ENCODE measurements at regions not wholly inside any gene's neighbourhood (a gene's known extent, or its start where the extent isn't known, plus 50 kb on each side); places are given as distances from the start of the nearest gene placed in this dataset.

DNA sequence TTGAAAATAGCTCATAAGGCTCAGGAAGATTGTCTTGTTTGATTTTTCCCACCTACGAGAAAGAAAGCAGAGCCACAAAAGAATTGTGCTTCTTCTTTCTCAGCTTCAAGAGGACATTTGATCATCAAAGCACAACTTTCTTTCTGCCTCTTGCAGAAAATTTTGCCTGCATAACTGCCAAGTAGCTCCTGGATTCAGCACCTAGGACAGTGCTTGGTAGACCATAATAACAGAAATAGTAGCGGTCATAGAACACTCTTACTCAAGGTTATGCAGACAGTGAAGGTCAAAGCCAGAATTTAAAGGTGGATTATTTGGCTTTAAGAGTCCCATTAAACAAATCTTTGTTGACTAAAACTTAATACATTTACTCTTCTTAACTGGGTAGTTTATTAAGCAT, 594.7 kb upstream of the CCNG1 start:
- TF ChIP-seq EZH2phosphoT487 (conservative IDR thresholded peaks at IDR 0.05; ENCODE audit: low read length) = no peak
- TF ChIP-seq, protein P1, sequence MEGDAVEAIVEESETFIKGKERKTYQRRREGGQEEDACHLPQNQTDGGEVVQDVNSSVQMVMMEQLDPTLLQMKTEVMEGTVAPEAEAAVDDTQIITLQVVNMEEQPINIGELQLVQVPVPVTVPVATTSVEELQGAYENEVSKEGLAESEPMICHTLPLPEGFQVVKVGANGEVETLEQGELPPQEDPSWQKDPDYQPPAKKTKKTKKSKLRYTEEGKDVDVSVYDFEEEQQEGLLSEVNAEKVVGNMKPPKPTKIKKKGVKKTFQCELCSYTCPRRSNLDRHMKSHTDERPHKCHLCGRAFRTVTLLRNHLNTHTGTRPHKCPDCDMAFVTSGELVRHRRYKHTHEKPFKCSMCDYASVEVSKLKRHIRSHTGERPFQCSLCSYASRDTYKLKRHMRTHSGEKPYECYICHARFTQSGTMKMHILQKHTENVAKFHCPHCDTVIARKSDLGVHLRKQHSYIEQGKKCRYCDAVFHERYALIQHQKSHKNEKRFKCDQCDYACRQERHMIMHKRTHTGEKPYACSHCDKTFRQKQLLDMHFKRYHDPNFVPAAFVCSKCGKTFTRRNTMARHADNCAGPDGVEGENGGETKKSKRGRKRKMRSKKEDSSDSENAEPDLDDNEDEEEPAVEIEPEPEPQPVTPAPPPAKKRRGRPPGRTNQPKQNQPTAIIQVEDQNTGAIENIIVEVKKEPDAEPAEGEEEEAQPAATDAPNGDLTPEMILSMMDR (IDR thresholded peaks at IDR 0.05; ENCODE audit: insufficient read depth, low read length, poor library complexity, severe bottlenecking) = no peak
- H3K9me3 ChIP-seq (ENCODE audit: insufficient read depth, low read length) = no peaks in the 10 kb centered on the region
- H3K4me2 ChIP-seq (ENCODE audit: low read depth, low read length, poor library complexity, severe bottlenecking) = no peak overlapping the region
- H3K79me2 ChIP-seq (ENCODE audit: insufficient read depth, low read length) = no peaks in the 10 kb centered on the region
- no peak overlapping the region for H3K9ac ChIP-seq (ENCODE audit: low read length)
- H3K9me2 ChIP-seq (replicated peaks; ENCODE audit: insufficient read depth, low read length) = no peaks in the 10 kb centered on the region
- H3K4me3 ChIP-seq (ENCODE audit: insufficient read depth, low read length, poor library complexity, severe bottlenecking) = no peak overlapping the region
- H3K27ac ChIP-seq (ENCODE audit: low read depth, low read length) = no peak overlapping the region
- H3F3A ChIP-seq (ENCODE audit: insufficient read depth) = no peaks in the 10 kb centered on the region
- H3K27me3 ChIP-seq (ENCODE audit: low read length) = no peaks in the 10 kb centered on the region
- no peaks in the 10 kb centered on the region for H4K20me1 ChIP-seq (ENCODE audit: low read depth, low read length)
- H3K36me3 ChIP-seq (ENCODE audit: low read length) = no peaks in the 10 kb centered on the region
- H2AFZ ChIP-seq (ENCODE audit: low read depth, low read length, severe bottlenecking) = no peak overlapping the region

DNA sequence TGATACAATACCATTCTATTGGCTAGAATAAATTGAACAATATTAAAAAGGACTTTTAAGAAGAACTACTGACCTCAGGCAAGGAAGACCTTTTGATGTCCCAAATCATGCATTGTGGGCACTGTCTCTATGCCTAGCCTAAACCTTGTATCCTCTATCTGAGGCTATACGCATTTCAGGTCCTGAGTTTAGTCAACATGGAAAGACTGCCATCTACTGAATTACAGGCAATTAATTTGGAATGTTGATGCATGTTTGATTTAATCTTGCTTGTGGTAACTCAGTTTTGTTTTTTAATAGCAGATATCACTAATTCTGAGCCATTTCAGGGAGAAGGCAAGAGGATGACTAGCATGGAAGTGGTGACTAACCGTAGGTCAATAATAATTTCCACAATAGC, 585.3 kb upstream of the CCNG1 start:
- H3F3A ChIP-seq (ENCODE audit: insufficient read depth) = no peaks in the 10 kb centered on the region
- no peak overlapping the region for H2AFZ ChIP-seq (ENCODE audit: low read depth, low read length, severe bottlenecking)
- H3K9ac ChIP-seq (ENCODE audit: low read length) = no peak overlapping the region
- no peaks in the 10 kb centered on the region for H3K9me3 ChIP-seq (ENCODE audit: insufficient read depth, low read length)
- no peaks in the 10 kb centered on the region for H3K36me3 ChIP-seq (ENCODE audit: low read length)
- no peak overlapping the region for H3K4me2 ChIP-seq (ENCODE audit: low read depth, low read length, poor library complexity, severe bottlenecking)
- no peaks in the 10 kb centered on the region for H4K20me1 ChIP-seq (ENCODE audit: low read depth, low read length)
- H3K27ac ChIP-seq (ENCODE audit: low read depth, low read length) = no peak overlapping the region
- no peak overlapping the region for H3K4me3 ChIP-seq (ENCODE audit: insufficient read depth, low read length, poor library complexity, severe bottlenecking)
- no peak for TF ChIP-seq EZH2phosphoT487 (conservative IDR thresholded peaks at IDR 0.05; ENCODE audit: low read length)
- TF ChIP-seq, protein P1 (IDR thresholded peaks at IDR 0.05; ENCODE audit: insufficient read depth, low read length, poor library complexity, severe bottlenecking) = no peak
- no peaks in the 10 kb centered on the region for H3K9me2 ChIP-seq (replicated peaks; ENCODE audit: insufficient read depth, low read length)
- H3K79me2 ChIP-seq (ENCODE audit: insufficient read depth, low read length) = no peaks in the 10 kb centered on the region
- no peaks in the 10 kb centered on the region for H3K27me3 ChIP-seq (ENCODE audit: low read length)

DNA sequence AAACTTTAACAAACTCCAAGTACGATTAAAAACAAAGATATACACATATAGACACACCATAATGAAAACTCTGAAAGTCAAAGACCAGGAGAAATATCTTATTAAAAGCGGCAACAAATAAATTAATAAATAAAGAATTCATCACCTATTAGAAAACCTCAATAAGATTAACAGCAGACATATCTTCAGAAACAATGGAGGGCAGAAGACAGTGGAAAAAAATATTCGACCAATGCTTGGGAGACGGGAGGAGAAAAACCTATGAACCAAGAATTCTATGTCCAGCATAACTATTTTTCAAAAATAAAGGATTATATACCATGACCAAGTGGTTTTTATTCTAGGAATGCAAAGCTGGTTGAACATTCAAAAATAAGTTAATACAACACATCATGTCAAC, 578.6 kb upstream of the CCNG1 start:
- no peaks in the 10 kb centered on the region for H3K79me2 ChIP-seq (ENCODE audit: insufficient read depth, low read length)
- no peak overlapping the region for H2AFZ ChIP-seq (ENCODE audit: low read depth, low read length, severe bottlenecking)
- no peak overlapping the region for H3K9ac ChIP-seq (ENCODE audit: low read length)

More for the DNA sequence above, 578.6 kb upstream of the CCNG1 start:
- no peaks in the 10 kb centered on the region for H3F3A ChIP-seq (ENCODE audit: insufficient read depth)
- TF ChIP-seq, protein P1 (IDR thresholded peaks at IDR 0.05; ENCODE audit: insufficient read depth, low read length, poor library complexity, severe bottlenecking) = no peak
- no peak for TF ChIP-seq EZH2phosphoT487 (conservative IDR thresholded peaks at IDR 0.05; ENCODE audit: low read length)
- no peak overlapping the region for H3K4me3 ChIP-seq (ENCODE audit: insufficient read depth, low read length, poor library complexity, severe bottlenecking)
- no peaks in the 10 kb centered on the region for H4K20me1 ChIP-seq (ENCODE audit: low read depth, low read length)
- no peaks in the 10 kb centered on the region for H3K27me3 ChIP-seq (ENCODE audit: low read length)
- peaks cover 9% of the 10 kb centered on the region; the same call in 1 of the 2 replicates for H3K9me3 ChIP-seq (ENCODE audit: insufficient read depth, low read length)
- H3K9me2 ChIP-seq (replicated peaks; ENCODE audit: insufficient read depth, low read length) = no peaks in the 10 kb centered on the region
- no peak overlapping the region for H3K4me2 ChIP-seq (ENCODE audit: low read depth, low read length, poor library complexity, severe bottlenecking)
- no peak overlapping the region for H3K27ac ChIP-seq (ENCODE audit: low read depth, low read length)
- H3K36me3 ChIP-seq (ENCODE audit: low read length) = no peaks in the 10 kb centered on the region

All from SU-DHL-6 (cell line).